GM12873 (cell line): ENCODE measurements at regions not wholly inside any gene's neighbourhood (a gene's known extent, or its start where the extent isn't known, plus 50 kb on each side); places are given as distances from the start of the nearest gene placed in this dataset.

Source experiments
- CTCF ChIP-seq: IDR thresholded peaks from 2 replicates; pipeline ENCODE4 v1.5.1; 2012; ENCODE audit warnings: low read depth, mild to moderate bottlenecking, moderate library complexity, low read length, control low read depth; ENCODE audit not compliant: insufficient read depth; ENCODE audit errors: missing control alignments

- TF ChIP-seq CTCF: no peak
Observed at GRCh38 chr4:173871643-173872042, 341.6 kb upstream of the HAND2 start.

GRCh38 chr4:173866322-173867026, 336.4 kb upstream of the HAND2 start:
- no peak for TF ChIP-seq CTCF

GRCh38 chr4:173862754-173863153, 332.7 kb upstream of the HAND2 start:
- TF ChIP-seq CTCF: no peak

DNA sequence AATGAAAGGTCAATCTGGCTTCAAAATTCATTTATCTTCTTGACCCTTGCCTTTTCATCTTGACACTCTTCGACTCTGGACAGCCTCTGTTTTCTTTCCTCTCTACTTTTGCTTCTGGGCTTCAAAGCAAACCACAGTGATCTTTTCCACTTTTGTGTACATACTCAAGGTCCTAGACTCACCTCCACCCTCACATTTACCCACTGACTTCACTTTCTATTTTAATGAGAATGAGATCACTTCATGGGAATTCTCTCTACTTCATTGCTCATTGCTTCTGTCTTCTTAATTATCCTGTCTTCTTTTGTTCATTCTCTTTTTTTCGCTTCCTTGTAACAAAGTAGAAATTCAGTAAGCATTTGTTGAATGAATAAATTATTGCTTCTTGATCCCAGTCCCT, 330.1 kb upstream of the HAND2 start:
- no peak for TF ChIP-seq CTCF

DNA sequence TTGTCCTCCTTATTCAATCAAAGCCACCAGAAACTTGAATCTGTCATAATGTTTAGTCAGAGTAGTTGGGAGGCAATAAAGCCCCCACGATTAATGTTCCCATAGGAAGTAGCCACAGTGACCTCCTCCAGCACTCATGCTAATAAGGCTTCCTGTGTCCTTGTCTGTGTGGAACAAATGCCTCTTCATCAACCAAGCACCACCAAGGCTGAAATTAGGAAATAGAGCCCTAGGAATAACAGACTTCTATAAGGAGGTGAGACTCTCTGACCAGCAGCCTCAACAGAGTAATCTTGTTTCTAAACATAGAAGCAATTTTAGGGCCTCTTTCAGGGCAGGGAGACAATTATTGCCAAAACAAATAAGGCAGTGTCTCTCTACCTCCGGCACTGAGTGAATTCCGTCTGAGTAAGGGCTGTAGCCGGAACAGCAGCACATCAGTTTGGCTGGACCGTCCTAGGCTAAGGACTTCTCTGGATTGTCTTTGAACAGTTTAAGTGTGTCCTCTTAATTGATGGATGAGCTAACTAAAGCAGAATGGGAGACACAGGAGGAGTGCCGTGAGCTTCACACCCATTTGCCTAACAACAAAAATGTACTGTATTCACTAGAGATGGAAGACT, 329.2 kb upstream of the HAND2 start:
- no peak for TF ChIP-seq CTCF

DNA sequence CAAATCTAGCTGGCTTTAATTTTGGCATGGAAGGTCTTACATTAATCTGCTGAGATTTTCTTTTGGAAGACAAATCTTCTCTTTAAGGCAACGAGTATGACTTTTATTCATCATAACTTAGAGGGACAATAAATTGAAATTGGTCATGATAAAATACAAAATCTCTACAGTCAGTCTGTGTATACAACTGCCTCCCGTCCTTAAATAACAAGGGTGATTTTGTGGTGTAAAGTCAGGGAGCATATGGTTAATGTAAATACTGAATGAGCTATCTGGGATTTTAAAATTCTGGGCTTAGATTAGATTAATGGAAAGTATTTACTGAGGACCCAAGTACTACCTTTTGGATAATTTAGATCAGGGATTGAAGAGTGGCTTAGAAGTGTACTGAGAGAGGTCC, 328.4 kb upstream of the HAND2 start:
- TF ChIP-seq CTCF: no peak

DNA sequence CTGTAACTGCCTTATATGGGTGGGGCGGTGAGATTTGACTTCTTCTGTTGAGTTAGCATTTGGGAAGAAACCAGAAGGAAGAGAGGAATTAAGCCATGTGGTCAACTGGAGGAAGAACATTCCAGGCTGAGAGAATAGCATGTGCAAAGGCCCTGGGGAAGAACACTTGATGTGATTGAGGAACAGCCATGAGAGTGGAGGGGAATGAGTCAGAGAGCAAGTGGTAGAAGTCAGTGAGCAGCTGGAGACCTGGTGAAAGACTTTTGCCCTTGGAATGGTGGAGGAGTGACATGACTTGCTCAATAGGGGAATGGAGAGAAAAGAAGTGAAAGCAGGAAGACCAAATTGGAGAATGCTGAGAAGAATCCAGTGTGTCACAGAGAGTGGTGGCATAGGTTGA, 327.8 kb upstream of the HAND2 start:
- no peak for TF ChIP-seq CTCF
